IMR-90 (cell line): ENCODE measurements at regions not wholly inside any gene's neighbourhood (a gene's known extent, or its start where the extent isn't known, plus 50 kb on each side); places are given as distances from the start of the nearest gene placed in this dataset.

Experiments
- BHLHE40 ChIP-seq: fragments of 150-350 bp; IDR thresholded peaks from 2 replicates; pipeline ENCODE4 v1.6.1; 2016; ENCODE audit warnings: mild to moderate bottlenecking, low read depth, low read length
- CEBPB ChIP-seq: IDR thresholded peaks from 2 replicates; pipeline ENCODE4 v1.6.1; 2012; ENCODE audit warnings: low read depth, low read length, improper control_type of control experiment
- CHD1 ChIP-seq: IDR thresholded peaks from 2 replicates; pipeline ENCODE4 v1.6.1; 2012; ENCODE audit warnings: low read depth, low read length, improper control_type of control experiment
- MAFK ChIP-seq: IDR thresholded peaks from 2 replicates; pipeline ENCODE4 v1.6.1; 2012; ENCODE audit warnings: low read depth, low read length, improper control_type of control experiment
- MXI1 ChIP-seq: IDR thresholded peaks from 2 replicates; pipeline ENCODE4 v1.6.1; 2012; ENCODE audit warnings: low read depth, mild to moderate bottlenecking, low read length, moderate library complexity, borderline replicate concordance
- POLR2A ChIP-seq: IDR thresholded peaks from 2 replicates; pipeline ENCODE4 v1.6.1; 2012; ENCODE audit warnings: mild to moderate bottlenecking, low read depth, low read length
- RAD21 ChIP-seq: IDR thresholded peaks from 2 replicates; pipeline ENCODE4 v1.6.1; 2012; ENCODE audit warnings: low read length, improper control_type of control experiment
- TF ChIP-seq, protein P1 (sequence below): conservative IDR thresholded peaks from 2 replicates; pipeline ENCODE4 v1.5.1; 2012; ENCODE audit warnings: mild to moderate bottlenecking, low read depth, low read length, improper control_type of control experiment
- TF ChIP-seq, protein P2 (sequence below): fragments of 150-350 bp; IDR thresholded peaks from 2 replicates; pipeline ENCODE4 v1.6.1; 2017; ENCODE audit warnings: mild to moderate bottlenecking, antibody characterized with exemption, low read length, low read depth

DNA sequence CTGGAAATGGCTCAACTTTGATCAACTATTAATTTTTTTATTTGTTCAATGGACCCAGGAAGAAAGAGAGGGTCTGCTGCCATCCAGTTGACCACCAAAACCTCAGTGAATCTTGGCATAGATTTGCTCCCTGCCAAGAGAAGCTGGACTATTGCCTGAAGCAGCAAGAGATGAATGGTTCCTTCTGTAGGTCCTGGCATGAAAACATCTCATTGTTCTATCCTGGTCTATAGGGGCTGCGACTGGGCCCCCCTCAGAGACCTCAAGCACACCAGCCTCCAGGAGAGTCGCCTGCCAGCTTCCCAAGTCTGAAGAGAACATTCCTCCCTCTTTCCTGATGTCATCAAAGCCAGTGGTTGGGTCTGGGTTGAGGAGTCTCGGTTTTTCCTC is 204.9 kb downstream of the TMX1 start:
- TF ChIP-seq, protein P1, sequence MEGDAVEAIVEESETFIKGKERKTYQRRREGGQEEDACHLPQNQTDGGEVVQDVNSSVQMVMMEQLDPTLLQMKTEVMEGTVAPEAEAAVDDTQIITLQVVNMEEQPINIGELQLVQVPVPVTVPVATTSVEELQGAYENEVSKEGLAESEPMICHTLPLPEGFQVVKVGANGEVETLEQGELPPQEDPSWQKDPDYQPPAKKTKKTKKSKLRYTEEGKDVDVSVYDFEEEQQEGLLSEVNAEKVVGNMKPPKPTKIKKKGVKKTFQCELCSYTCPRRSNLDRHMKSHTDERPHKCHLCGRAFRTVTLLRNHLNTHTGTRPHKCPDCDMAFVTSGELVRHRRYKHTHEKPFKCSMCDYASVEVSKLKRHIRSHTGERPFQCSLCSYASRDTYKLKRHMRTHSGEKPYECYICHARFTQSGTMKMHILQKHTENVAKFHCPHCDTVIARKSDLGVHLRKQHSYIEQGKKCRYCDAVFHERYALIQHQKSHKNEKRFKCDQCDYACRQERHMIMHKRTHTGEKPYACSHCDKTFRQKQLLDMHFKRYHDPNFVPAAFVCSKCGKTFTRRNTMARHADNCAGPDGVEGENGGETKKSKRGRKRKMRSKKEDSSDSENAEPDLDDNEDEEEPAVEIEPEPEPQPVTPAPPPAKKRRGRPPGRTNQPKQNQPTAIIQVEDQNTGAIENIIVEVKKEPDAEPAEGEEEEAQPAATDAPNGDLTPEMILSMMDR, result no peak
- TF ChIP-seq POLR2A (no peak), CEBPB (no peak), MXI1 (no peak), MAFK (no peak), CHD1 (no peak), BHLHE40 (no peak), RAD21 (no peak)
- TF ChIP-seq, protein P2, sequence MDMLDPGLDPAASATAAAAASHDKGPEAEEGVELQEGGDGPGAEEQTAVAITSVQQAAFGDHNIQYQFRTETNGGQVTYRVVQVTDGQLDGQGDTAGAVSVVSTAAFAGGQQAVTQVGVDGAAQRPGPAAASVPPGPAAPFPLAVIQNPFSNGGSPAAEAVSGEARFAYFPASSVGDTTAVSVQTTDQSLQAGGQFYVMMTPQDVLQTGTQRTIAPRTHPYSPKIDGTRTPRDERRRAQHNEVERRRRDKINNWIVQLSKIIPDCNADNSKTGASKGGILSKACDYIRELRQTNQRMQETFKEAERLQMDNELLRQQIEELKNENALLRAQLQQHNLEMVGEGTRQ, result no peak
